ENCODE measurements at regions not wholly inside any gene's neighbourhood (a gene's known extent, or its start where the extent isn't known, plus 50 kb on each side); places are given as distances from the start of the nearest gene placed in this dataset.

DNA sequence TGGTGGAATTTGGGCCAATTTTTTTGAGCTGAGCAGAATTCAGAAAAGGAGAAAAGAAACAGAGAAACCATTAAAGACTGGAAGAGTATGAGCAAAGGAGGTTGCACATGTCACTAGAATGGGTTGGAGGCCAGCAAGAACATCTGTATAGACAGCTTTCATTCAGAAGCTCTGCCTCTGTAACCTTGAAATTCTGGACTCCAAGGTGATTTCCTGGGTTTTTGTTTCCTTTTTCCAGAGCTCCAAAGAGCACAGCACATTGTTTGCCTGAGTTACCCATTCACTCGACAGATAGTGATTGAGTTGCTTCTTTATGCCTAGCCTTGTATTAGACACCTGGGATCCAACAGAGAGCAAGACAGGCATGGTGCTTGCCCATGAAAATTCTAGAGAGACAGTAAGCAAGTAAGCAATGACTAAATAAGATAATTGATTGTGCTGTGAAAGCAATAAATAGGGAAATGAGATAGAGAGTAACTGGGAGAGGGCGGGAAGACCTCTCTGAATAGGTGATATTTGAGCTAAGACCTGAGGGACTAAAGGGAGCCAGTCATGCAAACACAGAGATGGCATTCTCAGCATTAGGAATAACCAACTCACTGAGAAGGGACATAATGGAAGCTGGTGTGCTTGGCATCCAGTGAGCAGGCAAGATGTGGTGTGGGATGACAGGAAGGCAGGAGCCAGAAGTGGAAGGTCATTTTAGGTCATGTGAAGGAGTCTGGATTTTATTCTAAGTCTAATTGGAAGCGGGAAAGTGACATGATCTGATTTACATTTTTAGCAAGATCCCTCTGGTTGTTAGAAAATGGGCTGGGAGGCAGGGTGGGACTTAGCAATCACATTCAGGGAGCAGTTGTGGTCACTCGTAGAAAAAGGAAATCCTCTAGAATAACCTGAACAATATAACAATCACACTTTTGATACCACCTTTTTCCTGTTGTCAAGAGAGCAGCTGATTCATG lies 197.5 kb downstream of the HS3ST3A1 start:
- Histone ChIP-seq H3K79me1 (ENCODE audit: low read depth, low read length) (no peaks in the 10 kb centered on the region), H2BK15ac (ENCODE audit: low read length) (no peak overlapping the region), H3K9ac (ENCODE audit: low read depth, low read length, poor library complexity) (no peak overlapping the region), H3K4ac (ENCODE audit: low read length) (no peak overlapping the region), H2BK5ac (ENCODE audit: low read length) (no peak overlapping the region), H3K4me3 (ENCODE audit: low read length in 2 of 2) (no peak overlapping the region), H2AK5ac (ENCODE audit: low read depth, low read length) (no peak overlapping the region), H4K91ac (ENCODE audit: low read depth, low read length, poor library complexity) (no peak overlapping the region), H3K18ac (ENCODE audit: low read length) (no peak overlapping the region), H3K27ac (replicated peaks; ENCODE audit: low read length) (no peak overlapping the region), H3K4me2 (ENCODE audit: insufficient read depth, low read length, poor library complexity, severe bottlenecking) (no peak overlapping the region), H2AFZ (ENCODE audit: low read length) (no peak overlapping the region), H3K14ac (ENCODE audit: low read length) (no peak overlapping the region), H3K27me3 (ENCODE audit: control insufficient read depth in 3 of 3, insufficient read depth in 3 of 3, low read depth in 1 of 3, low read length in 3 of 3) (no peaks in the 10 kb centered on the region), H2BK120ac (ENCODE audit: low read depth, low read length) (no peak overlapping the region), H2BK12ac (ENCODE audit: low read length) (no peak overlapping the region), H3K9me3 (replicated peaks in 1 of 2; ENCODE audit: control insufficient read depth in 2 of 2, insufficient read depth in 1 of 2, low read depth in 1 of 2, low read length in 2 of 2) (no peaks in the 10 kb centered on the region), H3K4me1 (ENCODE audit: control insufficient read depth in 2 of 2, insufficient read depth in 1 of 2, low read depth in 1 of 2, low read length in 2 of 2) (peaks cover 4 to 6% of the 10 kb centered on the region in 2 donors), H3K36me3 (replicated peaks in 1 of 2; ENCODE audit: control insufficient read depth in 2 of 2, insufficient read depth in 2 of 2, low read length in 2 of 2) (no peaks in the 10 kb centered on the region), H3K23ac (ENCODE audit: low read depth, low read length, poor library complexity) (no peak overlapping the region), H4K8ac (ENCODE audit: low read depth, low read length) (no peak overlapping the region)
- WGBS, 2 donors (ENCODE audit: extremely low coverage in 2 of 2, insufficient read length in 2 of 2, insufficient replicate concordance in 1 of 2): no CpG with 5 or more reads among the region's 4 CpGs
- DNase-seq (ENCODE audit: low spot score): no peak

DNA sequence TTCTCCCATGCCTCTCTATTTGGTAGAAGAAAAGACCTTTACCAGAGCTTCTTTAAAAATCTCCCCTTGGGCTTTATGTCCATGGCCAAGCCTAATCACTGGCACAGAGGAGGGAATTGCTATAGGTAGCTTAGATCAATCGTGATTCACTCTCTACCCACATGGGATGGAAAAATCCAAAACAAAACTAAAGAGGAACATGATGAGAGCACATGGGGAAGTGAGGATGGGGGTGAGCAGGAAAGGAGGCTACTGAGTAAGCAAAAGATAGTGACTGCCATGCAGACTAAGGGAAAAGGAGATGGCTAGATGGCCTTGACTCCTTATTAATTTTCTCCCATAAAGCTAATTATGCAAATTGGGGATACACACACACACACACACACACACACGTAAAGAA lies 201.2 kb downstream of the HS3ST3A1 start:
- Histone ChIP-seq H3K4me3 (ENCODE audit: low read length in 2 of 2) (no peak overlapping the region), H2BK120ac (ENCODE audit: low read depth, low read length) (no peak overlapping the region), H3K14ac (ENCODE audit: low read length) (no peak overlapping the region), H3K9me3 (replicated peaks in 1 of 2; ENCODE audit: control insufficient read depth in 2 of 2, insufficient read depth in 1 of 2, low read depth in 1 of 2, low read length in 2 of 2) (no peaks in the 10 kb centered on the region), H3K79me1 (ENCODE audit: low read depth, low read length) (no peaks in the 10 kb centered on the region), H2BK5ac (ENCODE audit: low read length) (no peak overlapping the region), H4K8ac (ENCODE audit: low read depth, low read length) (no peak overlapping the region), H3K27ac (replicated peaks; ENCODE audit: low read length) (no peak overlapping the region), H3K4me1 (ENCODE audit: control insufficient read depth in 2 of 2, insufficient read depth in 1 of 2, low read depth in 1 of 2, low read length in 2 of 2) (peaks cover 7 to 12% of the 10 kb centered on the region in 2 donors), H3K23ac (ENCODE audit: low read depth, low read length, poor library complexity) (no peak overlapping the region), H2AK5ac (ENCODE audit: low read depth, low read length) (no peak overlapping the region), H2AFZ (ENCODE audit: low read length) (no peak overlapping the region), H3K9ac (ENCODE audit: low read depth, low read length, poor library complexity) (no peak overlapping the region), H4K91ac (ENCODE audit: low read depth, low read length, poor library complexity) (no peak overlapping the region), H3K4me2 (ENCODE audit: insufficient read depth, low read length, poor library complexity, severe bottlenecking) (no peak overlapping the region), H3K18ac (ENCODE audit: low read length) (no peak overlapping the region), H3K27me3 (ENCODE audit: control insufficient read depth in 3 of 3, insufficient read depth in 3 of 3, low read depth in 1 of 3, low read length in 3 of 3) (no peaks in the 10 kb centered on the region), H2BK15ac (ENCODE audit: low read length) (no peak overlapping the region), H2BK12ac (ENCODE audit: low read length) (no peak overlapping the region), H3K4ac (ENCODE audit: low read length) (no peak overlapping the region), H3K36me3 (replicated peaks in 1 of 2; ENCODE audit: control insufficient read depth in 2 of 2, insufficient read depth in 2 of 2, low read length in 2 of 2) (no peaks in the 10 kb centered on the region)
- no peak for DNase-seq (ENCODE audit: low spot score)
- no CpG with 5 or more reads among the region's 2 CpGs for WGBS, 2 donors (ENCODE audit: extremely low coverage in 2 of 2, insufficient read length in 2 of 2, insufficient replicate concordance in 1 of 2)

DNA sequence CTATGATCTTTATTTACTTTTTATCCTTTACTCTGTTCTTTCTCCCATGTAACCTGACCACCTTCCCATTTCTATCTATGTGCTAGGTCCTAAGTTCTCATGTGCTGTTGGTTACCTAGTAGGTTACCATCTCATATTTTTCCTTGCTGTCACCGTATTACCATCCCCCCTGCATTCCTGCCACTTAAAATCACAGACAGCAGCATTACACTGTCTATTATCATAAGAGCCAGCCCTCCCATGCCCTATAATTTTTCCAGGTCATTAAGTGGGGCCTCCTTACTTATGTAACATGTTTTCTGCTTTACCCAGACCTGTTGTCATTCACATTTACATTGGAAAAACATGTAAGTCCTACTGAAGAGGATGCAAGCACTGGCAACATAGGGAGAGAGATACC lies 202.9 kb downstream of the HS3ST3A1 start:
- no peak overlapping the region for H2BK15ac ChIP-seq (ENCODE audit: low read length)
- no peak overlapping the region for H2AK5ac ChIP-seq (ENCODE audit: low read depth, low read length)
- no peak overlapping the region for H2BK120ac ChIP-seq (ENCODE audit: low read depth, low read length)
- no peak overlapping the region for H3K9ac ChIP-seq (ENCODE audit: low read depth, low read length, poor library complexity)
- no peak overlapping the region for H4K8ac ChIP-seq (ENCODE audit: low read depth, low read length)
- WGBS, 2 donors (ENCODE audit: extremely low coverage in 2 of 2, insufficient read length in 2 of 2, insufficient replicate concordance in 1 of 2): no CpG with 5 or more reads among the region's 1 CpG
- no peak overlapping the region for H3K4ac ChIP-seq (ENCODE audit: low read length)
- no peak overlapping the region for H2BK5ac ChIP-seq (ENCODE audit: low read length)
- peaks cover 6 to 19% of the 10 kb centered on the region in 2 donors for H3K4me1 ChIP-seq (ENCODE audit: control insufficient read depth in 2 of 2, insufficient read depth in 1 of 2, low read depth in 1 of 2, low read length in 2 of 2)
- no peaks in the 10 kb centered on the region for H3K79me1 ChIP-seq (ENCODE audit: low read depth, low read length)
- H2AFZ ChIP-seq (ENCODE audit: low read length): no peak overlapping the region
- no peak overlapping the region for H4K91ac ChIP-seq (ENCODE audit: low read depth, low read length, poor library complexity)
- H3K18ac ChIP-seq (ENCODE audit: low read length): no peak overlapping the region
- H3K4me2 ChIP-seq (ENCODE audit: insufficient read depth, low read length, poor library complexity, severe bottlenecking): no peak overlapping the region
- H3K23ac ChIP-seq (ENCODE audit: low read depth, low read length, poor library complexity): no peak overlapping the region
- peaks cover 0 to 2% (median 0%) of the 10 kb centered on the region in 3 experiments for H3K27me3 ChIP-seq (ENCODE audit: control insufficient read depth in 3 of 3, insufficient read depth in 3 of 3, low read depth in 1 of 3, low read length in 3 of 3)
- DNase-seq (ENCODE audit: low spot score): no peak
- no peak overlapping the region for H2BK12ac ChIP-seq (ENCODE audit: low read length)
- H3K14ac ChIP-seq (ENCODE audit: low read length): no peak overlapping the region
- no peaks in the 10 kb centered on the region for H3K9me3 ChIP-seq (replicated peaks in 1 of 2; ENCODE audit: control insufficient read depth in 2 of 2, insufficient read depth in 1 of 2, low read depth in 1 of 2, low read length in 2 of 2)
- no peaks in the 10 kb centered on the region for H3K36me3 ChIP-seq (replicated peaks in 1 of 2; ENCODE audit: control insufficient read depth in 2 of 2, insufficient read depth in 2 of 2, low read length in 2 of 2)
- H3K27ac ChIP-seq (replicated peaks; ENCODE audit: low read length): no peak overlapping the region
- H3K4me3 ChIP-seq (ENCODE audit: low read length in 2 of 2): no peak overlapping the region

DNA sequence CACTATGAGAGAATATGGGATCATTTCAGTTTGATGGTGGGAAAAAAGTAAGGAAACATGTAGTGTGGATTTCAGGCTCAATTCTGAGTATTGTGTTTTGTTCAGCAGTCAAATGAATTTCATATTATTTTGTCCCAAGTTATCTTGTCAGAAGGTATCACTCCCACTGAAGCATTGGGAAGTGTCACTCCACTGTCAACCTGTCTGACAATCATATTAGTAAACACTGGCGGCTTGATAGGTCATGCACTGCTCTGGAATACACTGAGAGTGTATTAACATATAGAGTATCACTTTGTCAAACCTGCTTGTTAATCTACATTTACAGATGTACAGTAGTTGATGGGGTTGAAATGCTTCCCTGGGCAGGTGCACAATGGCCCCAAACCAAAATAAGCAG lies 203.6 kb downstream of the HS3ST3A1 start:
- H2BK12ac ChIP-seq (ENCODE audit: low read length): no peak overlapping the region
- no peaks in the 10 kb centered on the region for H3K79me1 ChIP-seq (ENCODE audit: low read depth, low read length)
- H3K18ac ChIP-seq (ENCODE audit: low read length): no peak overlapping the region
- H2AK5ac ChIP-seq (ENCODE audit: low read depth, low read length): no peak overlapping the region
- H4K91ac ChIP-seq (ENCODE audit: low read depth, low read length, poor library complexity): no peak overlapping the region
- H4K8ac ChIP-seq (ENCODE audit: low read depth, low read length): no peak overlapping the region
- no peak overlapping the region for H3K23ac ChIP-seq (ENCODE audit: low read depth, low read length, poor library complexity)
- no peak overlapping the region for H3K27ac ChIP-seq (replicated peaks; ENCODE audit: low read length)
- peaks cover 6 to 19% of the 10 kb centered on the region in 2 donors for H3K4me1 ChIP-seq (ENCODE audit: control insufficient read depth in 2 of 2, insufficient read depth in 1 of 2, low read depth in 1 of 2, low read length in 2 of 2)
- H3K36me3 ChIP-seq (replicated peaks in 1 of 2; ENCODE audit: control insufficient read depth in 2 of 2, insufficient read depth in 2 of 2, low read length in 2 of 2): no peaks in the 10 kb centered on the region
- H3K4me2 ChIP-seq (ENCODE audit: insufficient read depth, low read length, poor library complexity, severe bottlenecking): no peak overlapping the region
- H2BK15ac ChIP-seq (ENCODE audit: low read length): no peak overlapping the region
- peaks cover 0 to 2% (median 0%) of the 10 kb centered on the region in 3 experiments for H3K27me3 ChIP-seq (ENCODE audit: control insufficient read depth in 3 of 3, insufficient read depth in 3 of 3, low read depth in 1 of 3, low read length in 3 of 3)
- H3K14ac ChIP-seq (ENCODE audit: low read length): no peak overlapping the region
- no peak overlapping the region for H2BK120ac ChIP-seq (ENCODE audit: low read depth, low read length)
- H3K9me3 ChIP-seq (replicated peaks in 1 of 2; ENCODE audit: control insufficient read depth in 2 of 2, insufficient read depth in 1 of 2, low read depth in 1 of 2, low read length in 2 of 2): no peaks in the 10 kb centered on the region
- H2AFZ ChIP-seq (ENCODE audit: low read length): no peak overlapping the region
- no CpG with 5 or more reads among the region's 1 CpG for WGBS, 2 donors (ENCODE audit: extremely low coverage in 2 of 2, insufficient read length in 2 of 2, insufficient replicate concordance in 1 of 2)
- no peak overlapping the region for H3K4ac ChIP-seq (ENCODE audit: low read length)
- H3K9ac ChIP-seq (ENCODE audit: low read depth, low read length, poor library complexity): no peak overlapping the region
- no peak overlapping the region for H3K4me3 ChIP-seq (ENCODE audit: low read length in 2 of 2)
- no peak for DNase-seq (ENCODE audit: low spot score)
- no peak overlapping the region for H2BK5ac ChIP-seq (ENCODE audit: low read length)

All from neuronal stem cell (in vitro differentiated cells).